HG03175 (cell line): ENCODE measurements at regions not wholly inside any gene's neighbourhood (a gene's known extent, or its start where the extent isn't known, plus 50 kb on each side); places are given as distances from the start of the nearest gene placed in this dataset.

Source experiments
- ATAC-seq: cut with Tn5 transposase; IDR thresholded peaks from one replicate; pipeline ENCODE4 v1.9.1; 2021; ENCODE audit warnings: mild to moderate bottlenecking, moderate library complexity; ENCODE audit not compliant: unreplicated experiment

- ATAC-seq = no peak
Observed at GRCh38 chr1:229190057-229190575, 80.8 kb upstream of the RAB4A start.

- no peak for ATAC-seq
Observed at GRCh38 chr1:229191066-229191674, 79.7 kb upstream of the RAB4A start.

DNA sequence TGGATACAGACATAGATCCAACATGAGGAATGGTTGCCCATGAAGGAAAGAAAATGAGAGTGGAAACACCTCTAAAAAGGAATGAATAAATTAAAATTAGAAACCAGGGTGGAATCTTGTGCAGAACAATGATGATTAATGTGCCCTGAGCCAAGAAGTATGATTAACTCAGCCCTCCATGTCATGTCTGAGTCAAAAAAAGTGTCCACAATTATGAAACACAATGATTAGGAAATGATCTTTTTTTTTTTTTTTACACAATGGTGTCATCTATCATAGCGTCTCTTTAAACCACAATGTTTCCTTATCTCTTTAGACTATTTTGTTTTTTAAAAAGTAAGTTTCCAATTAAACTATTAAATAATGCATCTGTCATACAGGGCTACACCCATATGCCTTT lies 78.9 kb upstream of the RAB4A start:
- ATAC-seq = no peak

- ATAC-seq = no peak
Observed at GRCh38 chr1:229192853-229193252, 78.1 kb upstream of the RAB4A start.

DNA sequence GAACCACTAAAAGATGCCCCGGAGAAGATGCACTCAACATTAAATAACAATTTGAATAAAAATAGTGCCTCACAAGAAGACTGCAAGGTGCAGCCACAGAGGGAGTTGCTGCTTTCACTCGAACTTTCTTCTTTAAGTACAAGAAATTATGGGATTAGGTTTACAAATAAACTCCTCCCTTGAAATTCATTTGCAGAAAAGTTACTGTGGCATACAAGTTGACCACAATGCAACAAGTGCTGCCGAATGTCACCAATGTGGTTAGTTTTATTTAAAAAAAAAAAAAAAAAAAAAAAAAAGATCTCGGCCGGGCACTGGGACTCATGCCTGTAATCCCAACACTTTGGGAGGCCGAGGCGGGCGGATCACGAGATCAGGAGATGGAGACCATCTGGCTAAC lies 76.8 kb upstream of the RAB4A start:
- no peak for ATAC-seq

GRCh38 chr1:229195246-229195645 lies 75.7 kb upstream of the RAB4A start:
- no peak for ATAC-seq

- ATAC-seq = no peak
Observed at GRCh38 chr1:229196404-229197264, 74.3 kb upstream of the RAB4A start.

DNA sequence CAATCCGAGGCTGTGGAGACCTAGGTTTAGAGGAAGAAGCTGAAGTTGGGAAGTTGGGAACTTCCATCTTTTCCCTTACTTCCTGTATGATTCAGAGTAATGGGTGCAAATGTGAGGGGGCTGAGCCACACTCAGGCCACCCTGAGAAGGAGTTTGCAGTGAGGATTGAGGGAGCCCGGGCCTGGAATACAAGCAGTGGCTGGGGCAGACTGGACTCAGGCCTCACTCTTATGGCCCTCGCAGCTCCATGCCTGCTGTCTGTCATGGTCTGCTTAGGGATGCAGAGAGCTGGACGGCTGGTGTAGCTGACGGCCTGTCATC lies 73.7 kb upstream of the RAB4A start:
- no peak for ATAC-seq

DNA sequence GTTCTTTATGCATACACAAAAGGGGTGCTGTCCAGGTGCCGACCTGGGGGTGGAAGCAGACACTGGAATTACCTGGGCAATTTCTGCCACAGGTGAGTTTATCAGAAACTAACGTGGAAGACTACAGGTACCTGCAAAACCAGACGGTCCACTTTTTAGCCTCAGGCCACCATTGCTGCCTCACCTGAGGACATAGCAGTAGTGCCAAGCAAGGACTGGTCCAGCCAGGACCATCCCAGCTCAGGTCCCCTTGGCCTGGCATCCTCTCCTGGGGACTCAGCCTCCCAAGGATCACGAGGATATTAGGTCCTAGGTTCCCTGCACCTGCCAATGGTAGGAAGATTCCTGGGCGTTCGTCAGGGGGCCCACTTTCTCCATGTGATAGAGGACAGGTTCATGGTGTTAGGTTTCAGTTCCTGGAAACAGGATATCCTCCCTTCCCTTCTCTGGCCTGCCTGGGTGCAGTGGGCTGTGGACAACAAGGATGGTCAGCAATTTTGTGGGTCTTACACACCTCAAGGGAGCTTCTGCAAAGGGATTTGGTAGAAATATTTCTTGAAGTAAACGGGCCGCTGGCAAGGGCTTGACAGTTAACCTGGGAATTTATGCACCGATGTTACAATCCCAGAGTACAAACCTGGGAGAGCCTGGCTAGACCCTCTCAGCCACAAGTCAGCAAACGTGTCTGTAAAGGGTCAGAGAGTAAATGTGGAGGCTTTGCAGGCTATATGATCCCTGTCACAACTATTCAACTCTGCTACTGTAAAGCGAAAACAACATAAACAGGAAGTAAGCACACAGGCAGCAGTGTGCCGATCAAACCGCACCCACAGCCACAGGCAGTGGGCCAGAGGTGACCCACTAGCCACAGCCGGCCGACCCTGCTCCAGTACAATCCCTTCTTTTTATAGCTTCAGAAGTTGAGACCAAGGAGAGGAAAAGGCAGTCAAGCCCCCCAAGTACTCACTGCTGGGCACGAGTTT lies 71.4 kb upstream of the RAB4A start:
- peak; percentile 88 for ATAC-seq

GRCh38 chr1:229203030-229203751 lies 67.7 kb upstream of the RAB4A start:
- no peak for ATAC-seq

DNA sequence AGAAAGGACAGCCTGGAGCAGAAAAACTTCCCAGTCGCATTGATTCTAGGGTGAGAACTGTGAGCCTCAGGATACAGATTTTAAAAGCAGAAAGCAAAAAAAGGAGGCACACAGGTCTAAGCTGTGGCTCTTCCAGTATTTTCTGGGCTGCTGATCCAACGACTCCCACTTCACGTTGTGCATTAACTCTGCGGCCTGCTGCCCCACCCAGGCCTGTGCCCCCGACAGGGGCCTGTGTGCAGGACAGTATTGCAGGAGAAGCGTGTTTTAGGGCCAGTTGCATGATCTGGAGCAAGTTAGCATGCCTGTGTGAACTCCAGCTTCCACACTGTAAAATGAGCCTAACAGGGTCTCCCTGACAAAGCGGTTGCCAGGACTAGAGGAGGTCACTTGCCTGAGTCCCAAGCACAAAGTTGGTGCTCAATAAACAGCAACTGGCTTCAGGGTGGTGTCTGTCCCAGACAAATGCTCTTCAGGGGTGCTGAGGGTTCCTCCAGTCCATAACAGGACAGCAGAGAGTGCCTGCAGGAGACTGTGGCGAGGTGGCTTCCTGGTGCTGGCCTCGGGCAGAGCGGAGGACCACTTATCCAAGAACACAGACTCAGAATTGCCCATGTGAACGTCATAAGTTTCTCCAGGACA lies 66.8 kb upstream of the RAB4A start:
- no peak for ATAC-seq

DNA sequence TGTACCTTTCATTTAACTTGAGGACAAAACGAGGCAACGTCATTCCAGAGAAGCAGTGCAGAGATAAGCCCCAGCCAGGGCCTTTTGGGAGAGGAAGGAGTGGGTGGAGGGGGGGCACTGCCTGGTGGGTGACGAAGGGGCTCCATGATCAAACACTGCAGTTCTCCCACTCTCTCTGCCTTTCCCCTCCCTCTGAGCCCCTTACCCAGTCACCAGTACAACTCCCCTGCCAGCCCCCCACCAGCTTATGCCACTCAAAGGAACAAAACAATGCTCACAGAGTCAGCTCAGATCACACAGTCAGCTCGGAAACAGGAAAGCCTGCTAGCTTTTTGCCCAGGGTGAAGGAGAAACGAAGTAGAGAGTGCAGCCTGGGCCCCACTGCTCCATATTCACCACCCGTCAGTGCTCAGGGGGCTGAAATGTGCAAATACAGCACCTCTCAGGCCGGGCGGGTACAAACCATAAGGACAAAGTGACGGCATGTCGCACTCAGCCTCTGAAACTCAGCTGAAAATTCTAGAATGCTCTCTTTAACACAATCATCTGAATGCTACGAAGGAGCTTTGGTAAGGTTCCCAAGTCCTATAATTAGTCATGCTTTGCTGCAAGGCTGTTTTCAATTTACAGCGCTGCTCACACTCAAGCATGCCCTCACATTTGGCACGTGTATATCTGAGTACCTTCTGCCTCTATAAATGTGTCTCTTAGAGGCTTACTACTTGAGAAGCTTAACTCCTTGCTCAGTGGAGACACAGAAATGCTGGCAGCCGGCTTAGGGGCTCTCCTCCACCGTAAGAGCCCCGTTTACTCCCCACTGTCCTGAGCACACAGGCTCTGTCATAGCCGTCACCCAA lies 65.8 kb upstream of the RAB4A start:
- ATAC-seq = no peak

GRCh38 chr1:229205854-229206253 lies 65.1 kb upstream of the RAB4A start:
- ATAC-seq = no peak

- ATAC-seq = no peak
Observed at GRCh38 chr1:229207916-229208315, 63.0 kb upstream of the RAB4A start.

- ATAC-seq = no peak
Observed at GRCh38 chr1:229208481-229208880, 62.4 kb upstream of the RAB4A start.

- ATAC-seq = no peak
Observed at GRCh38 chr1:229209386-229209785, 61.5 kb upstream of the RAB4A start.

GRCh38 chr1:229209816-229210215 lies 61.1 kb upstream of the RAB4A start:
- no peak for ATAC-seq

DNA sequence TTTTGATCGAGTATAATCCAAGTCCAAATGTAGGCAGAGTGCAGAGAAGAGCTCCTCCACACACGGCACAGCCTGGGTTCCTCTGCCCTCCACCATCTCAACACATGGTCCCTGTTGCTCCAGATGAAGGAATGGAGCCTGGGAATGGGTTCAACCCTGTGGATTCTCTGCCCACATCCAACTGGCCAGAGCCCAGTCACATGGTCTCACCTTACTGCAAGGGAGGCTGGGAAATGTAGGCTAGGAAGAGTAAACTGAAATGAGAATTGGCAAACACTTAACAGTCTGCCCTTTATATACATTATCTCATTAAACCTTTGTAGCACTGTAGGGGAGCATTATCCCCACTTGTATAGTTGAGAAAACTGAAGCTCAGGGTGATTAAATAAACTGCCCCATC lies 60.1 kb upstream of the RAB4A start:
- ATAC-seq = no peak

- no peak for ATAC-seq
Observed at GRCh38 chr1:229213797-229214196, 57.1 kb upstream of the RAB4A start.
